A673 (cell line): ENCODE measurements at regions not wholly inside any gene's neighbourhood (a gene's known extent, or its start where the extent isn't known, plus 50 kb on each side); places are given as distances from the start of the nearest gene placed in this dataset.

Experiments
- BruUV-seq: library from RNA; stranded (reverse); fragments of 400-500 nt; replicated peaks from 2 replicates; lab custom pipeline; 2021; lab: Mats Ljungman, UMichigan
- CTCF ChIA-PET: fragments of 300-600 bp; sonication (Branson Sonifier 250); formaldehyde crosslinking; loops from one replicate; lab custom pipeline; 2022; ENCODE audit warnings: antibody characterized with exemption; lab: Charles Lee
- POLR2A ChIA-PET: fragments of 300-600 bp; sonication (Branson Sonifier 250); formaldehyde crosslinking; loops from one replicate; lab custom pipeline; 2022; ENCODE audit warnings: antibody characterized with exemption; ENCODE audit not compliant: low non-redundant PET; lab: Charles Lee
- DNase-seq: peaks from one replicate; pipeline ENCODE4 v3.0.0-alpha.2; 2015; ENCODE audit warnings: low spot score
- H3K27ac ChIP-seq: fragments of 200-600 bp; sonication (generic); 2 replicates; pipeline ENCODE4 v1.5.1; 2016; ENCODE audit warnings: mixed run types, low read depth, mild to moderate bottlenecking, mixed read lengths, antibody characterized with exemption, low read length; ENCODE audit not compliant: poor library complexity, severe bottlenecking
- H3K27me3 ChIP-seq: fragments of 200-600 bp; sonication (generic); replicated peaks from 2 replicates; pipeline ENCODE4 v1.6.1; 2017; ENCODE audit warnings: mixed run types, low read depth, mild to moderate bottlenecking, mixed read lengths, antibody characterized with exemption, low read length; ENCODE audit not compliant: insufficient read depth, poor library complexity
- H3K36me3 ChIP-seq: fragments of 200-600 bp; sonication (generic); 2 replicates; pipeline ENCODE4 v1.6.1; 2016; ENCODE audit warnings: mixed run types, mild to moderate bottlenecking, mixed read lengths, antibody characterized with exemption, low read length; ENCODE audit not compliant: insufficient read depth, poor library complexity, severe bottlenecking
- H3K4me1 ChIP-seq: fragments of 200-600 bp; sonication (generic); 2 replicates; pipeline ENCODE4 v1.6.1; 2017; ENCODE audit warnings: mixed run types, mild to moderate bottlenecking, mixed read lengths, antibody characterized with exemption, low read length; ENCODE audit not compliant: insufficient read depth, poor library complexity, severe bottlenecking
- H3K4me3 ChIP-seq: fragments of 200-600 bp; sonication (generic); 2 replicates; pipeline ENCODE4 v1.5.1; 2016; ENCODE audit warnings: low read depth, mixed run types, mild to moderate bottlenecking, mixed read lengths, low read length; ENCODE audit not compliant: poor library complexity, severe bottlenecking
- H3K9me3 ChIP-seq: fragments of 200-600 bp; sonication (generic); 2 replicates; pipeline ENCODE4 v1.6.1; 2016; ENCODE audit warnings: mixed run types, low read depth, mild to moderate bottlenecking, mixed read lengths, antibody characterized with exemption, low read length; ENCODE audit not compliant: poor library complexity, severe bottlenecking
- CTCF ChIP-seq: fragments of 300-800, 200-600 bp; sonication (generic); conservative IDR thresholded peaks from 2 replicates; pipeline ENCODE4 v1.5.1; 2017; ENCODE audit warnings: low read depth, mild to moderate bottlenecking, antibody characterized with exemption, low read length, moderate library complexity, mixed read lengths
- EZH2 ChIP-seq: fragments of 200-600 bp; sonication (generic); IDR thresholded peaks from 2 replicates; pipeline ENCODE4 v1.6.1; 2017; ENCODE audit warnings: borderline replicate concordance, low read depth, mild to moderate bottlenecking, mixed read lengths, antibody characterized with exemption, low read length; ENCODE audit not compliant: poor library complexity, severe bottlenecking
- intact Hi-C: fragments of 100-400 bp; cut with micrococcal nuclease; formaldehyde crosslinking; loops from one replicate; pipeline ENCODE4 v1.10.0; 2022; ENCODE audit not compliant: unreplicated experiment

GRCh38 chr11:54927704-54928103, 221.1 kb downstream of the OR4A5 start:
- no peak for DNase-seq
- ChIA-PET POLR2A (no interaction called here), CTCF (no interaction called here)
- peaks cover 89% of the 10 kb centered on the region for H3K9me3 ChIP-seq
- H3K36me3 ChIP-seq, result no peaks in the 10 kb centered on the region
- H3K4me3 ChIP-seq, result no peak overlapping the region
- TF ChIP-seq CTCF (no peak), EZH2 (no peak)
- intact Hi-C loops, result loop anchor here (10.0 kb wide), 1 partner anchor 227 kb away; no protein-coding TSS in a partner anchor
- H3K27me3 ChIP-seq, result no peaks in the 10 kb centered on the region
- no peak overlapping the region for H3K27ac ChIP-seq
- no TSS peak for BruUV-seq
- no peaks in the 10 kb centered on the region for H3K4me1 ChIP-seq

DNA sequence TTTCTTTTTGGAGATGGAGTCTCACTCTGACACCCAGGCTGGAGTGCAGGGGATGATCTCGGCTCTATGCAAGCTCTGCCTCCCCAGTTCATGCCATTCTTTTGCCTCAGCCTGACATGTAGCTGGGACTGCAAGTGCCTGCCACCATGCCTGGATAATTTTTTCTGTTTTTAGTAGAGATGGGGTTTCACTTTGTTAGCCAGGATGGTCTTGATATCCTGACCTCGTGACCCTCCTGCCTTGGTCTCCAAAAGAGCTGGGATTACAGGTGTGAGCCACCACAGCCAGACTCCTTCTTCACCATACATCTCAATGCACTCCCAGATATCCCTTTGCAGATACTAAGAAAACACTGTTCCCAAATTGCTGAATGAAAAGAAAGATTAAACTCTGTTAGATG, 224.3 kb downstream of the OR4A5 start:
- H3K4me3 ChIP-seq, result no peak overlapping the region
- H3K27ac ChIP-seq, result no peak overlapping the region
- CTCF ChIA-PET, result no interaction called here
- no TSS peak for BruUV-seq
- TF ChIP-seq EZH2 (no peak), CTCF (no peak)
- peaks cover 91% of the 10 kb centered on the region for H3K9me3 ChIP-seq
- POLR2A ChIA-PET, result no interaction called here
- intact Hi-C loops, result no loop called here
- no peaks in the 10 kb centered on the region for H3K4me1 ChIP-seq
- H3K27me3 ChIP-seq, result no peaks in the 10 kb centered on the region
- H3K36me3 ChIP-seq, result no peaks in the 10 kb centered on the region
- no peak for DNase-seq

GRCh38 chr11:54944211-54944610, 237.6 kb downstream of the OR4A5 start:
- H3K36me3 ChIP-seq, result no peaks in the 10 kb centered on the region
- TF ChIP-seq EZH2, result no peak
- no peak for TF ChIP-seq CTCF
- no peaks in the 10 kb centered on the region for H3K4me1 ChIP-seq
- H3K4me3 ChIP-seq, result no peak overlapping the region
- ChIA-PET POLR2A (no interaction called here), CTCF (no interaction called here)
- H3K27ac ChIP-seq, result no peak overlapping the region
- intact Hi-C loops, result no loop called here
- peaks cover 67% of the 10 kb centered on the region for H3K9me3 ChIP-seq
- H3K27me3 ChIP-seq, result no peaks in the 10 kb centered on the region
- no peak for DNase-seq
- no TSS peak for BruUV-seq
